ENCODE measurements at regions not wholly inside any gene's neighbourhood (a gene's known extent, or its start where the extent isn't known, plus 50 kb on each side); places are given as distances from the start of the nearest gene placed in this dataset.
A peak's percentile ranks its signal among the peaks of the same experiment; 100 is the strongest.

GRCh38 chr13:34076943-34077703, 259.2 kb downstream of the RFC3 start:
- Histone ChIP-seq H3K9ac (ENCODE audit: low read depth, low read length) (no peak overlapping the region), H4K8ac (ENCODE audit: low read depth in 2 of 2, low read length in 2 of 2) (no peak overlapping the region), H3K9me3 (ENCODE audit: control insufficient read depth, insufficient read depth, low read length) (no peaks in the 10 kb centered on the region), H4K91ac (ENCODE audit: insufficient read depth, low read depth, low read length) (no peak overlapping the region), H3K56ac (ENCODE audit: extremely low read depth, insufficient read depth, low read length) (no peak overlapping the region), H3K23ac (ENCODE audit: low read depth, low read length) (no peak overlapping the region), H2BK20ac (ENCODE audit: low read depth, low read length) (no peak overlapping the region), H2AFZ (replicated peaks; ENCODE audit: low read length, poor library complexity) (no peak overlapping the region), H2AK9ac (replicated peaks; ENCODE audit: low read depth, low read length, poor library complexity) (no peak overlapping the region), H2AK5ac (ENCODE audit: low read depth, low read length) (no peak overlapping the region), H2BK5ac (ENCODE audit: low read depth, low read length, poor library complexity, severe bottlenecking) (no peak overlapping the region), H4K5ac (ENCODE audit: low read depth, low read length) (no peak overlapping the region), H3K9me1 (ENCODE audit: insufficient read depth, low read length) (no peaks in the 10 kb centered on the region), H3K4ac (ENCODE audit: low read depth, low read length) (no peak overlapping the region), H2BK120ac (ENCODE audit: low read depth, low read length) (no peak overlapping the region), H3K18ac (ENCODE audit: low read depth, low read length) (no peak overlapping the region), H3K4me1 (ENCODE audit: control insufficient read depth, insufficient read depth, low read length) (peaks cover 2% of the 10 kb centered on the region; the same call in 1 of the 2 replicates), H3K79me1 (ENCODE audit: low read depth in 1 of 2, low read length in 2 of 2) (no peaks in the 10 kb centered on the region), H2BK15ac (ENCODE audit: low read depth, low read length) (no peak overlapping the region), H4K20me1 (ENCODE audit: insufficient read depth, low read length) (no peaks in the 10 kb centered on the region), H3K4me3 (ENCODE audit: insufficient read depth, low read depth, low read length) (no peak overlapping the region), H3K4me2 (ENCODE audit: low read depth, low read length) (peak overlapping the region; percentile 81; the same call in 1 of the 2 replicates), H3K36me3 (ENCODE audit: control insufficient read depth, insufficient read depth, low read length) (no peaks in the 10 kb centered on the region), H3K14ac (replicated peaks; ENCODE audit: low read depth, low read length) (no peak overlapping the region), H3K27me3 (ENCODE audit: control insufficient read depth, insufficient read depth, low read length) (no peaks in the 10 kb centered on the region), H3K27ac (ENCODE audit: insufficient read depth, low read length) (no peak overlapping the region)
- DNase-seq (peak; percentile 1), ATAC-seq (ENCODE audit: low read depth) (peak; percentile 75)
- CTCF ChIA-PET: interaction anchor here (0.6 to 1.0 kb wide), 6 partner anchors 12 to 150 kb away, joined by 3 to 7 read pairs (median 4); no protein-coding TSS in a partner anchor
- BruUV-seq (replicated peaks): no TSS peak
- dilution Hi-C loops (cut with HindIII; ENCODE audit: low sequenced_read_pairs, unreplicated experiment): no loop called here
- intact Hi-C loops (cut with micrococcal nuclease): loop anchor here (1.0 kb wide), 3 partner anchors 146 to 1080 kb away; no protein-coding TSS in a partner anchor
- POLR2A ChIA-PET (ENCODE audit: unreplicated experiment): no interaction called here
- TF ChIP-seq RAD21 (IDR thresholded peaks at IDR 0.05; ENCODE audit: low read length) (peak; percentile 51), NFE2L2 (IDR thresholded peaks at IDR 0.05; ENCODE audit: low read depth, low read length) (no peak), SMC3 (IDR thresholded peaks at IDR 0.05; ENCODE audit: low read depth, low read length) (peak; percentile 40), CTCF (conservative IDR thresholded peaks at IDR 0.05; ENCODE audit: low read depth, low read length) (peak; percentile 51)
- in situ Hi-C loops (cut with MboI; ENCODE audit: low sequenced_read_pairs): no loop called here
- WGBS, 2 experiments (ENCODE audit: extremely low coverage in 2 of 2, insufficient read length in 1 of 2): no CpG with 5 or more reads among the region's 4 CpGs

All from IMR-90 (cell line).